HG02840 (cell line): ENCODE measurements at regions not wholly inside any gene's neighbourhood (a gene's known extent, or its start where the extent isn't known, plus 50 kb on each side); places are given as distances from the start of the nearest gene placed in this dataset.
"Not testable (repeated sequence)": the region's sequence is repeated elsewhere in the genome, so short reads cannot be mapped to it uniquely, and the experiment has no call there.

ENCODE experiments used
- ATAC-seq: cut with Tn5 transposase; IDR thresholded peaks from one replicate; pipeline ENCODE4 v1.9.1; 2021; ENCODE audit warnings: mild to moderate bottlenecking, moderate library complexity, moderate number of reproducible peaks; ENCODE audit not compliant: unreplicated experiment, low FRiP score

GRCh38 chr4:187098429-187098828, 374.8 kb upstream of the FAT1 start:
- ATAC-seq = no peak

DNA sequence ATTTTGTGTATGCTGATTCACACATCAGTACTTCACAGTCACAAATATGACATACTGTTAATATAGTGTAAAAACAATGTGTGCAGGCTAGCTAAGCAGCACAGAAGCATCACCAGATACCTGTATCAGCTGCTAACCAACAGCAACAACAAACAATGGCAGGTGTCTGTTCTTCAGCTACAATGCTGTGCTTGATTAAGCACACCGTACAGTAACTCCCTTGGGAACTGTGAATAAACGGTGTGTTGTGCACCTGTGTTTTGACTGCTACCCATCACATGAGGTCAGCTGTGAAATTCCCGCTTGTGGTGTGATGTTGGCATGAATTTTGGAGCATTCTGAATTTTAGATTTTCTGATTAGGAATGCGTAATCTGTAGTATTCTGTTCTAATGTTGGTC, 379.7 kb upstream of the FAT1 start:
- no peak for ATAC-seq

- no peak for ATAC-seq
Measured at GRCh38 chr4:187108845-187109244, 385.2 kb upstream of the FAT1 start.

DNA sequence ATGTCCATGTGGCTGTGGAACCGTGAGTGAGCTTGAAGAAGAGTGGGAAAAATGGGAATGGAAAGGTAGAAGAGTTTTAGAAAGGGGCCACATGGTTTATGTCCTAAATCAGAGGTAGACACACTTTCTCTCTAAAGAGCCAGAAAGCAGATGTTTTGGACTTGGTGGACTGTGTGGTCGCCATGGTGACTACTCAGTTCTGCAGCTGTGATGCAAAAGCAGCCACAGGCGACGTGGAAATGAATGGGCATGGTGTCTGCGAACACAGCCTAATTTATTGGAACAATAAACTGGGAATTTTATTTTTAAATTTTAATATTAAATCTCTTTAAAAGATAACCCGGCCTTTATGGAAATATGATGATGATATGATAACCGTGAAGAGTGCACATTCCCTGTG, 386.0 kb upstream of the FAT1 start:
- ATAC-seq = no peak

GRCh38 chr4:187118166-187118565, 394.5 kb upstream of the FAT1 start:
- ATAC-seq = no peak

GRCh38 chr4:187118602-187119120, 395.0 kb upstream of the FAT1 start:
- ATAC-seq = no peak

- no peak for ATAC-seq
Measured at GRCh38 chr4:187124331-187124730, 400.7 kb upstream of the FAT1 start.

DNA sequence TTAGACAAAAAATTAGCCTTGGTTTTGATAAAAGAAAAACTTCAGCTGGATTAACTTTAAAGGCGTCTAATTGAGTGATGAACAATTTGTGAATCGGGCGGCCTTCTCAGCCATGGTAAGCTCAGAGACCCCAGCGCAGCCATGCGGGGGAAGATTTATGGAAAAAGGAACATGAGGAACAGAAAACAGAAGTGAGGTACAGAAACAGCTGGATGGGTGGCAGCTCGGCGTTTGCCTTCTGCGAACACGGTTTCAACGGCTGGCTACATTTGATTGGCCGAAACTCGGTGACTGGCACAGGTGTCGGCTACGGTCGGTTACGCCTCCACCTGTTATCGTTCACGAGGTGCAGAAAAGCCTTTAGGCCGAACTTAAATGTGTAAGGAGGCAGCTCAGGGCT, 401.4 kb upstream of the FAT1 start:
- ATAC-seq = no peak

DNA sequence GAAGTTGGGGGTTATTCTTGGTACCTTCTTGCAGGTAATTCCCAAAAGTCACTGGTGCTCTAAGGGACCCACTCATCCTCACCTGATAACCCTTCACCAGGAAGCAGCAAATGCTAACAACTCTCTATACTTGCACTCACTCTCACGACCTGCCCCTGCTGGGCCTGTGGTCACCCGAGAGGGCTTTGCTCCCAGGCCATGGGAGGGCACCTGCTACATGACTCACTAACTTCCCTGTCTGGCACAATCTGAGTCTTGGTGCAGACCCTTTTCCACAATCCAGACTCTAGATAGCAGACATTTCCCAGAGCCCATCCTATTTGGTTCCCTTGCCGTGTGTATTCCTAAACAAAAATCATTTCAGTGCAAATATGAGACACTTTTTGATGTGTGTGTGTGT, 403.8 kb upstream of the FAT1 start:
- ATAC-seq = no peak

GRCh38 chr4:187128222-187128621, 404.6 kb upstream of the FAT1 start:
- no peak for ATAC-seq

DNA sequence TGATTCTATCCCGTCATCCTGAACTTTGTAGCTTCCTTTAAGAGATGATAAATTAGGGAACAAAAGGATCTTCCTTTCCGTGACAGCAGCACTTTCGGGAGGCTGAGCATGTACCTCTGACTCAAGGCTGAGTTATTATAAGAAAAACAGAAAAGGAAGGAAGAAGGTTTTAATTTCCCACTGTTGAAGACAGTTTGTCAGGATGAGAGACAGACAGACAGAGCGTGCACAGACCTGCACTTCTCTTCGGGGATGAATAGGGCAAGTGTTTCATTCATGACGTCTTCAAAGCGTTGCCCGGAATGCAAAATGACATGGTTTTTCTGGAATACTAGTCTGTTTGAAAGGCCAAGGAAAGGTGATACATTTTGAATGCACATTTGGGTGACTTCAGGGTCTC, 405.3 kb upstream of the FAT1 start:
- no peak for ATAC-seq

GRCh38 chr4:187131826-187132225, 408.2 kb upstream of the FAT1 start:
- not testable (repeated sequence) for ATAC-seq

GRCh38 chr4:187135878-187136277, 412.2 kb upstream of the FAT1 start:
- ATAC-seq = no peak

DNA sequence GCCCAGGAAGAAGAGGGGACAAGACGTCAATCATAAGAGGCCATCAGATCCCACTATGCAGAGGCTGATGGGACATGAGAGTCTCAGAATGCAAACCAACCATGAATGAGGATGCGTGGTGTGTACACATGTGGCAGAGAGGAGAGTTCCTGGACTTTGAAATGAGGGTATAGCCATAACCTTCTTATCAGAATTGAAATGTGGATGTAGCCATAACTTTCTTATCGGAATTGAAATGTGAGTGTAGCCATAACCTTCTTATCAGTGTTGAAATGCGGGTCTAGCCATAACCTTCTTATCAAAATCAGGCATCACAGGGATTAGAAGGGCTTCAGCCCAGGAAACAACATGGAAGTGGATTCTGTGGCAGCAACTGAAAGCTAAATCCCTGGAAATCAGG, 415.5 kb upstream of the FAT1 start:
- ATAC-seq = no peak

DNA sequence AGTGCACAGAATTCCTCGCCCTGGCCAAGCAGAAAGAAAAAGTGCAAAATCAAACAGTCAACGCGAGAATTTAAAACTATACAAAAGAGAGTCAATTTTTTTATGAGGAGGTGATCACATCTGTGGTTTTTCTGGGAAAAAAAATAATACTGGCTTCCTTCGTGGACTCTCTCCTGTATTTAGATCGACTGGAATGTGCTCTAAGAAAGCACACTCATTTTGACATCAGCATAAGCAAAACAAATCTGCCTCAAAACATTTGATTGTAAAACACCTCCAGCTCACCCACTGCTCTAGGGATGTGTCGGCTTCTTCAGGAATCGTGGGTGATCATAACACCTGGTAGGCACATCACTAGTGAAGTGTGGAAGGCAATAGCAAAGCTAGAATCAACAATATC, 417.4 kb upstream of the FAT1 start:
- no peak for ATAC-seq

GRCh38 chr4:187149229-187149945, 425.7 kb upstream of the FAT1 start:
- ATAC-seq = no peak

DNA sequence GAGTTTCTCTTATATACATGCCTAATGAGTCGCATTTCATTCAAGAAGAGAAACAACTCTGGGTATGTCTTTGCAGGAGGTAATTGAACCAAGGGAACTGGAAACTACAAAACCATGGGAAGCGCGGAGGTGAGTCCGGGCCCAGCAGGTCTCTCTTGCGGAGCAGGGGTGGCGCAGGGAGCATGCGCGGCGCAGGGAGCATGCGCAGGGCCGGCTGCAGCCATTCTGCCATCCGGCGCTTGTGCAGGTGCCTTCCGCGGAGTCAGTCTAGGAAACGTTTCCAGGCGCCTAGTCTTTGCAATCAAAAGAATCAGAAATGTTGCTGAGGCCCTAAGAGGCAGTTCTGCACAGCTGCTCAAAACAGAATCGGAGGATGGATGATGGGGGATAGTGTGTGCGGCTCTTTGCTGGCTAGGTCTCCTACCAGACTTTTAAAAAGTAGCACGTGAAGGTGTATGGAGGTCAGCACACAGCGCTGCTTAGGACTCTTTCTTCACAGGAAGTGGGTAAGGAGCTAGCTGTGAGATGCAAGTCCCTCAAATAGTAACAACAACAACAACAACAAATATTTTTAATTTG, 433.8 kb upstream of the FAT1 start:
- no peak for ATAC-seq

- ATAC-seq = no peak
Measured at GRCh38 chr4:187158003-187158402, 434.3 kb upstream of the FAT1 start.

DNA sequence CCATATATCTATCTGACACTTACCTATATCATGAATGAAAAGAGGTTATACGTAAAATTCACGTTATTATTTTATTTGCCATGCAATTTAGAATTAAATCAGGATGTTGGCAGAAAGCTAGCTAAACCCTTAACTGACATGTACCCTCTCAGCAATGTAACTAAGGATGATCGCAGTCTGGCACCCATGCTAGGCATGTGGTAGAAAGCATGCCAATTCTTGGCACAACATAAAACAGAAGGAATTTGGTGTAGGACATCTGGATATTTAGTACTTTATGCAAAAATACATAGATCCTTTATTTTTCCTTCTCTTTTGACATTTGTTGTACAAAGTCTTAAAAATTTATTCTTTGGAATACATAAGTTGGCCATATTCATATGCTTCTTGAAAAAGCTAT, 436.8 kb upstream of the FAT1 start:
- ATAC-seq = no peak

DNA sequence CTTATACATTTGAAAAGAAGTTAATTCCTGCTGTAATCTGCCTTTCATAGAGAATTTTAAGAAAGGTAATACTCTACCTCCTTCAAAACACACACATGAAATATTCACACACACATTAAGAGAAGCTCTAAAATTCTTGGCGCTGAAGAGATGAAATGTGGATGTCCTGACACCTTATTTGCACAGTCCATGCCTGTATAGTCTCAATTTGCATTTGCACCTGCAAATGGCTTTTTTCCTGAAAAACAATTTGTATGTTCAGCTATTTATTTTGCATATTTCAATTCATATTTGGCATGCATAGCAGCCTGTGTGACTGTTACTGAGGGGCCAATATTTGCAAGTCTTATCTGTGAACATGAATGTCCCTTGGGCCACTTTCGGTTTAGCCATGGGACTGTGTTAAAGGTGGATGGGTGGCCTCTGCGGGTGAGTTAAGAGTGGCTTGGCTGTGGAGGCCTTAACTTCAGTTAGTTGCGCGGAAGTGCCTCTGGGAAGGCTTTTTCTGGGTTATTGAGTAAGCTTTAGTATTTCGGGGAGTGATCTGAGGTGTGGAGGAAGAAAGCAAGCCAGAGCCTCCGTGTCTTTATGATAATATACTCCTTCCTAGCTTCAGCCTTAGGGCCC, 443.3 kb upstream of the FAT1 start:
- ATAC-seq = no peak

GRCh38 chr4:187171706-187172339, 448.2 kb upstream of the FAT1 start:
- ATAC-seq = no peak
